T-cell (primary cell): ENCODE measurements at regions not wholly inside any gene's neighbourhood (a gene's known extent, or its start where the extent isn't known, plus 50 kb on each side); places are given as distances from the start of the nearest gene placed in this dataset.
"Not testable (repeated sequence)": the region's sequence is repeated elsewhere in the genome, so short reads cannot be mapped to it uniquely, and the experiment has no call there.

Source experiments
- ATAC-seq, 4 experiments: fragments of 200-7000 bp in 3 of 4; fragments of 150-1000 bp in 1 of 4; cut with Tn5 transposase; replicated peaks in 1 of 4; 1 replicate in 3 of 4; 2 replicates in 1 of 4; pipeline ENCODE4 v1.10.0; 2021; ENCODE audit warnings: moderate library complexity in 3 of 4, mild to moderate bottlenecking in 2 of 4, moderate number of reproducible peaks in 1 of 4
- CTCF ChIA-PET, 2 donors: fragments of 300-600 bp; sonication (Branson Sonifier 250); formaldehyde crosslinking; loops; one replicate each; lab custom pipeline; 2022; ENCODE audit warnings: antibody characterized with exemption in 2 of 2; lab: Charles Lee
- POLR2A ChIA-PET, 2 donors: fragments of 300-600 bp; sonication (Branson Sonifier 250); formaldehyde crosslinking; loops; one replicate each; lab custom pipeline; 2022; ENCODE audit warnings: antibody characterized with exemption in 2 of 2; lab: Charles Lee
- DNase-seq, 35 experiments: peaks; one replicate each; pipeline versions ENCODE4 v3.0.0 to v3.0.0-alpha.2; 2013 to 2023
- H3K27ac ChIP-seq: one replicate; pipeline ENCODE4 v1.5.1; 2013; ENCODE audit warnings: low read length
- H3K27me3 ChIP-seq, 2 experiments: replicated peaks in 1 of 2; 1 replicate in 1 of 2; 2 replicates in 1 of 2; pipeline versions ENCODE4 v1.6.1 to v1.7.0; 2013; ENCODE audit warnings: low read length in 1 of 2, mixed read lengths in 1 of 2; ENCODE audit not compliant: control insufficient read depth in 2 of 2, insufficient read depth in 2 of 2; ENCODE audit errors: extremely low read depth in 1 of 2
- H3K36me3 ChIP-seq, 2 donors: 1 replicate in 1 of 2; 2 replicates in 1 of 2; pipeline versions ENCODE4 v1.6.1 to v1.7.0; 2013; ENCODE audit warnings: low read length in 1 of 2; ENCODE audit not compliant: control insufficient read depth in 2 of 2, insufficient read depth in 1 of 2; ENCODE audit errors: extremely low read depth in 1 of 2
- H3K4me1 ChIP-seq, 2 experiments: 1 replicate in 1 of 2; 2 replicates in 1 of 2; pipeline versions ENCODE4 v1.6.1 to v1.7.0; 2013; ENCODE audit warnings: low read length in 2 of 2, mixed read lengths in 1 of 2; ENCODE audit not compliant: insufficient read depth in 2 of 2, control insufficient read depth in 1 of 2; ENCODE audit errors: extremely low read depth in 1 of 2
- H3K4me3 ChIP-seq, 2 donors: 1 replicate in 1 of 2; 2 replicates in 1 of 2; pipeline versions ENCODE4 v1.5.1 to v1.7.0; 2013; ENCODE audit warnings: mild to moderate bottlenecking in 2 of 2, low read length in 1 of 2, moderate library complexity in 1 of 2; ENCODE audit not compliant: control insufficient read depth in 1 of 2; ENCODE audit errors: extremely low read depth in 1 of 2
- H3K9me3 ChIP-seq: 2 replicates; pipeline ENCODE4 v1.7.0; 2013
- H3K27ac Mint-ChIP-seq, 2 donors: one replicate each; pipeline ENCODE4 v1.8.0; 2020 to 2021; ENCODE audit warnings: mild to moderate bottlenecking in 2 of 2, mixed read lengths in 2 of 2
- H3K27me3 Mint-ChIP-seq, 2 donors: one replicate each; pipeline ENCODE4 v1.8.0; 2021 to 2022; ENCODE audit warnings: mixed read lengths in 2 of 2
- H3K36me3 Mint-ChIP-seq: one replicate; pipeline ENCODE4 v1.8.0; 2021; ENCODE audit warnings: mixed read lengths
- H3K4me1 Mint-ChIP-seq, 3 donors: one replicate each; pipeline ENCODE4 v1.8.0; 2020 to 2022; ENCODE audit warnings: mixed read lengths in 3 of 3, mild to moderate bottlenecking in 1 of 3
- H3K4me3 Mint-ChIP-seq, 3 donors: one replicate each; pipeline ENCODE4 v1.8.0; 2020 to 2022; ENCODE audit warnings: mild to moderate bottlenecking in 3 of 3, mixed read lengths in 3 of 3, moderate library complexity in 3 of 3
- H3K9me3 Mint-ChIP-seq, 3 donors: one replicate each; pipeline ENCODE4 v1.8.0; 2020 to 2022; ENCODE audit warnings: mixed read lengths in 3 of 3
- WGBS: methylation state at CpG from one replicate; pipeline ENCODE4 v1.1.5; 2013; ENCODE audit warnings: missing lambda C conversion rate; ENCODE audit not compliant: insufficient coverage; 5-methylcytosine and 5-hydroxymethylcytosine counted together

DNA sequence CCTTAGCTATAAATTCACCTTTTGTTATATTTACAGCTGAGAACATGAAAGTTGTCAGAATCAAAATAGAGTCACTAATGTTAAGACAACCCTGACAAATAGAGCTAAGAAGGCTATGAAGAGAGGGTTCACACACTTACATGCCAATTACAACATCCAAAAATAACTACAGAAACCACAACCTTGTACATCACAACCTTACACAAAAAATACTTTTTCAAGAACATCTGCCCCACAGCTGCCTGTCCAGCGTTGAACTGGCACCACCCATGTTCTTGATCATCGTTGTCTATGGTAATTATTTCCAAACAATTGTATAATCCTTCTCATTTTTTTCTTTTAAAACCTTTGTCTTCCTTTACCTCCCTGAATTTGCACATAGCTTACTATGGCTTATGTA is 231.2 kb upstream of the FKBP1C start:
- POLR2A ChIA-PET: no interaction called here
- Mint-ChIP-seq H3K27me3 (no peaks in the 10 kb centered on the region), H3K9me3 (peaks cover 4 to 13% (median 6%) of the 10 kb centered on the region in 3 donors), H3K27ac (no peak overlapping the region), H3K4me3 (no peak overlapping the region), H3K4me1 (no peaks in the 10 kb centered on the region), H3K36me3 (no peaks in the 10 kb centered on the region)
- H3K4me1 ChIP-seq: no peaks in the 10 kb centered on the region
- WGBS: 50% methylated on average over 2 of the region's 2 CpGs
- no peaks in the 10 kb centered on the region for H3K9me3 ChIP-seq
- no peaks in the 10 kb centered on the region for H3K27me3 ChIP-seq
- DNase-seq (no peak), ATAC-seq (no peak)
- CTCF ChIA-PET: no interaction called here
- no peak overlapping the region for H3K4me3 ChIP-seq
- H3K27ac ChIP-seq: no peak overlapping the region
- no peaks in the 10 kb centered on the region for H3K36me3 ChIP-seq

DNA sequence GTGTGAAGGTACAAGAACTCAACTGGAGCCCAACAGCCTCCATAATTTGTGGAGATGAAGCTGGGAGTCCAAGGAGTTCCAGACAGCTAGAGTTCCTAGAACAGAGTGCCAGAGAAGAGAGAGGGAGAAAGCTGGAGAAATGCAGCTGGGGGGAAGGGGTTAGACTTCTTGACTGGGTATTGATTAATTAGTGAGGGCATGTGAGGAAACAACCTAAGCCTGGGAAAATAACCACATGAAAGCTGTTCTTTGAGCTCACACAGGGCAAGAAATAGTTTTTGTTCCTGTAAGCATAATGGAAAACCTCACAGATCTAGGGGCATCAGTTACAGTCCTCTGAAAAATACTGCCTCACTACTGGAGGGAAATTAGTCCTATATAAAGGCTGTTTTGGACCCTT is 230.5 kb upstream of the FKBP1C start:
- Mint-ChIP-seq H3K27me3 (no peaks in the 10 kb centered on the region), H3K36me3 (no peaks in the 10 kb centered on the region), H3K27ac (no peak overlapping the region), H3K9me3 (peaks cover 4 to 18% (median 6%) of the 10 kb centered on the region in 3 donors), H3K4me3 (no peak overlapping the region), H3K4me1 (no peaks in the 10 kb centered on the region)
- H3K36me3 ChIP-seq: no peaks in the 10 kb centered on the region
- ChIA-PET CTCF (no interaction called here), POLR2A (no interaction called here)
- H3K27ac ChIP-seq: no peak overlapping the region
- no peak overlapping the region for H3K4me3 ChIP-seq
- ATAC-seq (no peak), DNase-seq (no peak)
- no peaks in the 10 kb centered on the region for H3K27me3 ChIP-seq
- H3K9me3 ChIP-seq: no peaks in the 10 kb centered on the region
- no peaks in the 10 kb centered on the region for H3K4me1 ChIP-seq

DNA sequence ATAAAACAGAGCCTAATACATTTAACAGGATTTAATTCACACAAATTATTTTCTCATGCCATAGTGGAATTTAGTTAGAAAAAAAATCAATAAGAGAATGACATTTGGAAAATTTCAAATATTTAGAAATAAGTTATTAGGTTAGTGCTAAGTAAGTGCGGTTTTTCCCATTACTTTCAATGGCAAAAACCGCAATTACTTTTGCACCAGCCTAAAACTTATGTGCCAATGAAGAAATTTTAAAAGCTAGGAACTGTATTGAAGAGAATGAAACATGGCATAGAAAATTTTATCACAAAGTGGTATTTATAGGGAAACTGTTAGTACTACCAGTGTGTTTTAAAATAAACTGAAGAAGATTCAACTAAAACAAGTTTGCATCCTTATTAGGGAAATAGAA is 228.3 kb upstream of the FKBP1C start:
- Histone ChIP-seq H3K27me3 (no peaks in the 10 kb centered on the region), H3K36me3 (no peaks in the 10 kb centered on the region), H3K4me1 (no peaks in the 10 kb centered on the region), H3K9me3 (no peaks in the 10 kb centered on the region), H3K27ac (no peak overlapping the region), H3K4me3 (no peak overlapping the region)
- POLR2A ChIA-PET: no interaction called here
- no peak for DNase-seq
- no peak for ATAC-seq
- H3K36me3 Mint-ChIP-seq: no peaks in the 10 kb centered on the region
- no peak overlapping the region for H3K27ac Mint-ChIP-seq
- CTCF ChIA-PET: no interaction called here
- H3K4me3 Mint-ChIP-seq: no peak overlapping the region
- H3K9me3 Mint-ChIP-seq: peaks cover 8 to 21% (median 17%) of the 10 kb centered on the region in 3 donors
- no peaks in the 10 kb centered on the region for H3K4me1 Mint-ChIP-seq
- H3K27me3 Mint-ChIP-seq: no peaks in the 10 kb centered on the region
- no CpG with 5 or more reads among the region's 2 CpGs for WGBS

GRCh38 chr6:62991696-62992095 is 219.6 kb upstream of the FKBP1C start:
- H3K9me3 ChIP-seq, ATAC-seq, H3K27ac Mint-ChIP-seq, H3K4me3 ChIP-seq, H3K4me1 Mint-ChIP-seq, H3K36me3 Mint-ChIP-seq, H3K27ac ChIP-seq, H3K4me3 Mint-ChIP-seq, DNase-seq, H3K4me1 ChIP-seq, H3K27me3 ChIP-seq, H3K27me3 Mint-ChIP-seq, POLR2A ChIA-PET, CTCF ChIA-PET, H3K36me3 ChIP-seq: not testable (repeated sequence)
- WGBS: 80% methylated on average over 1 of the region's 4 CpGs
- peaks cover 7 to 20% (median 15%) of the 10 kb centered on the region in 3 donors for H3K9me3 Mint-ChIP-seq

GRCh38 chr6:62993951-62994350 is 217.3 kb upstream of the FKBP1C start:
- H3K9me3 Mint-ChIP-seq: peaks cover 0 to 11% (median 3%) of the 10 kb centered on the region in 3 donors
- ChIA-PET CTCF (no interaction called here), POLR2A (no interaction called here)
- no peaks in the 10 kb centered on the region for H3K4me1 Mint-ChIP-seq
- no peaks in the 10 kb centered on the region for H3K27me3 ChIP-seq
- H3K27ac ChIP-seq: no peak overlapping the region
- no peak overlapping the region for H3K4me3 Mint-ChIP-seq
- H3K4me3 ChIP-seq: no peak overlapping the region
- H3K4me1 ChIP-seq: no peaks in the 10 kb centered on the region
- H3K9me3 ChIP-seq: no peaks in the 10 kb centered on the region
- no peaks in the 10 kb centered on the region for H3K36me3 ChIP-seq
- no peak overlapping the region for H3K27ac Mint-ChIP-seq
- no peak for DNase-seq
- H3K36me3 Mint-ChIP-seq: no peaks in the 10 kb centered on the region
- H3K27me3 Mint-ChIP-seq: no peaks in the 10 kb centered on the region
- no peak for ATAC-seq

DNA sequence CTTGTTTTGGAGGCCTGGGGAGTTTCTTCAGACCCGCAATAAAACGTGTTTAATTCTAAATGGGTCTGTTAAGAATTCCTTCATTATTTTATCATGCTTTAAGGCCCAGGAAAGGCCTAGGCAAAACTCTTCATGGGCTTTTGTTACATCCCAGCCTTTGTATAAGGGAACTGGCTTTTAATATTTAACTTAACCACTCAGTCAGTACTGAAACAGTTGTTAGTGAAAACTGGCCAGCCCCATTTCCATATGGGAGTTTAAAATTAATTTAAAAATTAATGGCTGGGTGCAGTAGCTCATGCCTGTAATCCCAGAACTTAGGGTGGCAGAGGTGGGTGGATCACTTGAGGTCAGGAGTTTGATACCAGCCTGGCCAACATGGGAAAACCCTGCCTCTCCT is 213.2 kb upstream of the FKBP1C start:
- WGBS: no CpG with 5 or more reads among the region's 2 CpGs
- ChIA-PET CTCF (no interaction called here), POLR2A (no interaction called here)
- Mint-ChIP-seq H3K4me3 (no peak overlapping the region), H3K27me3 (no peaks in the 10 kb centered on the region), H3K36me3 (no peaks in the 10 kb centered on the region), H3K27ac (no peak overlapping the region), H3K9me3 (peaks cover 0 to 7% (median 3%) of the 10 kb centered on the region in 3 donors), H3K4me1 (no peaks in the 10 kb centered on the region)
- H3K36me3 ChIP-seq: no peaks in the 10 kb centered on the region
- DNase-seq: no peak
- H3K4me3 ChIP-seq: no peak overlapping the region
- no peak overlapping the region for H3K27ac ChIP-seq
- ATAC-seq: no peak
- H3K27me3 ChIP-seq: no peaks in the 10 kb centered on the region
- H3K9me3 ChIP-seq: no peaks in the 10 kb centered on the region
- no peaks in the 10 kb centered on the region for H3K4me1 ChIP-seq

- H3K9me3 Mint-ChIP-seq, POLR2A ChIA-PET, H3K4me1 Mint-ChIP-seq, H3K36me3 ChIP-seq, H3K4me1 ChIP-seq, H3K4me3 ChIP-seq, CTCF ChIA-PET, H3K27ac Mint-ChIP-seq, H3K9me3 ChIP-seq, ATAC-seq, H3K4me3 Mint-ChIP-seq, DNase-seq, H3K27me3 ChIP-seq, H3K27me3 Mint-ChIP-seq, H3K27ac ChIP-seq, H3K36me3 Mint-ChIP-seq: not testable (repeated sequence)
- 13% methylated on average over 1 of the region's 3 CpGs for WGBS
Observed at GRCh38 chr6:62999242-62999641, 212.0 kb upstream of the FKBP1C start.
